GM12878 (cell line): ENCODE measurements at regions not wholly inside any gene's neighbourhood (a gene's known extent, or its start where the extent isn't known, plus 50 kb on each side); places are given as distances from the start of the nearest gene placed in this dataset.

Source experiments
- ATAC-seq: fragments of 200-7000 bp; cut with Tn5 transposase; 3 replicates; pipeline ENCODE4 v1.9.1; 2020; ENCODE audit warnings: mild to moderate bottlenecking, moderate library complexity
- BruUV-seq: library from RNA; stranded (reverse); fragments of 400-500 nt; replicated peaks from 2 replicates; lab custom pipeline; 2021; lab: Mats Ljungman, UMichigan
- CTCF ChIA-PET: fragments of 300-600 bp; sonication (Branson Sonifier 250); formaldehyde crosslinking; extraction: SDS; loops from one replicate; lab custom pipeline; 2021; ENCODE audit warnings: inconsistent platforms; lab: Yijun Ruan, JAX
- POLR2A ChIA-PET: fragments of 350-600 bp; formaldehyde crosslinking; extraction: SDS; loops from one replicate; lab custom pipeline; 2021; ENCODE audit warnings: inconsistent platforms; lab: Charles Lee
- RAD21 ChIA-PET: fragments of 300-600 bp; sonication (Branson Sonifier 250); formaldehyde crosslinking; loops from one replicate; lab custom pipeline; 2023; ENCODE audit warnings: antibody characterized with exemption; ENCODE audit not compliant: unreplicated experiment; lab: Charles Lee
- SMC1A ChIA-PET: fragments of 300-600 bp; sonication (Branson Sonifier 250); formaldehyde crosslinking; loops from one replicate; lab custom pipeline; 2023; ENCODE audit not compliant: unreplicated experiment, uncharacterized antibody; lab: Charles Lee
- DNase-seq: peaks from one replicate; pipeline ENCODE4 v3.0.0-alpha.2; 2011; ENCODE audit warnings: low read depth, low spot score
- FAIRE-seq: peaks from 3 replicates; lab custom pipeline; 2011; peaks lifted over from hg19 to GRCh38; lab: Jason Lieb, UNC
- H2AFZ ChIP-seq: 2 replicates; pipeline ENCODE4 v1.6.0; 2011; ENCODE audit warnings: low read depth, low read length, control low read depth; ENCODE audit not compliant: control insufficient read depth
- H3K27ac ChIP-seq: 2 replicates; pipeline ENCODE4 v1.5.1; 2011; ENCODE audit warnings: control low read depth; ENCODE audit not compliant: control insufficient read depth, insufficient read depth
- H3K27me3 ChIP-seq, 2 experiments: replicated peaks in 1 of 2; 2 replicates each; pipeline versions ENCODE4 v1.6.0 to v1.6.1; 2011; ENCODE audit warnings: low read length in 1 of 2; ENCODE audit not compliant: control insufficient read depth in 2 of 2, insufficient read depth in 2 of 2
- H3K36me3 ChIP-seq, 2 experiments: 2 replicates each; pipeline ENCODE4 v1.5.1; 2011; ENCODE audit warnings: low read length in 1 of 2; ENCODE audit not compliant: control insufficient read depth in 2 of 2, insufficient read depth in 2 of 2
- H3K4me1 ChIP-seq: 2 replicates; pipeline ENCODE4 v1.6.1; 2011; ENCODE audit warnings: mild to moderate bottlenecking, low read length, moderate library complexity, mixed read lengths; ENCODE audit not compliant: control insufficient read depth, insufficient read depth
- H3K4me2 ChIP-seq: 2 replicates; pipeline ENCODE4 v1.6.0; 2011; ENCODE audit warnings: control low read depth; ENCODE audit not compliant: control insufficient read depth, insufficient read depth
- H3K4me3 ChIP-seq: fragments of 200-600 bp; sonication (generic); 2 replicates; pipeline ENCODE4 v1.5.1; 2016
- H3K79me2 ChIP-seq: 2 replicates; pipeline ENCODE4 v1.6.0; 2011; ENCODE audit warnings: low read length; ENCODE audit not compliant: control insufficient read depth, insufficient read depth
- H3K9ac ChIP-seq: 2 replicates; pipeline ENCODE4 v1.8.0; 2011; ENCODE audit warnings: low read length, control low read depth, mixed read lengths; ENCODE audit not compliant: control insufficient read depth, insufficient read depth
- H3K9me3 ChIP-seq: replicated peaks from 3 replicates; pipeline ENCODE4 v1.5.1; 2011; ENCODE audit warnings: mild to moderate bottlenecking, low read length; ENCODE audit not compliant: control insufficient read depth, insufficient read depth
- H4K20me1 ChIP-seq: 2 replicates; pipeline ENCODE4 v1.6.0; 2011; ENCODE audit not compliant: control insufficient read depth, insufficient read depth
- BACH1 ChIP-seq: fragments of 450-650 bp; IDR thresholded peaks from 2 replicates; pipeline ENCODE4 v1.6.1; 2017; ENCODE audit warnings: mild to moderate bottlenecking, borderline replicate concordance
- BCL3 ChIP-seq: IDR thresholded peaks from 2 replicates; pipeline ENCODE4 v1.6.1; 2011; ENCODE audit warnings: borderline replicate concordance, low read depth, mild to moderate bottlenecking, moderate library complexity, low read length; ENCODE audit not compliant: insufficient read depth, poor library complexity, severe bottlenecking
- CEBPB ChIP-seq, 2 experiments: fragments of 150-350 bp in 1 of 2; IDR thresholded peaks; 2 replicates each; pipeline ENCODE4 v1.6.1; 2012 to 2014; ENCODE audit warnings: low read depth in 2 of 2, low read length in 2 of 2, borderline replicate concordance in 1 of 2, inconsistent platforms in 1 of 2
- CTCF ChIP-seq, 3 experiments: IDR thresholded peaks in 2 of 3; conservative IDR thresholded peaks in 1 of 3; 2 replicates each; pipeline ENCODE4 v1.5.1; 2011; ENCODE audit warnings: low read depth in 3 of 3, low read length in 3 of 3, mild to moderate bottlenecking in 3 of 3, control low read depth in 2 of 3, moderate library complexity in 2 of 3, inconsistent platforms in 1 of 3, mixed read lengths in 1 of 3; ENCODE audit not compliant: control insufficient read depth in 2 of 3, insufficient read depth in 1 of 3; ENCODE audit errors: extremely low read depth in 1 of 3
- CUX1 ChIP-seq: IDR thresholded peaks from 2 replicates; pipeline ENCODE4 v1.6.1; 2012; ENCODE audit warnings: improper control_type of control experiment, low read depth, low read length; ENCODE audit not compliant: insufficient replicate concordance
- ETV6 ChIP-seq, 2 experiments: fragments of 450-650 bp in 1 of 2; IDR thresholded peaks in 1 of 2; conservative IDR thresholded peaks in 1 of 2; 2 replicates each; pipeline ENCODE4 v1.6.1; 2014; ENCODE audit warnings: antibody characterized with exemption in 1 of 2, borderline replicate concordance in 1 of 2, low read depth in 1 of 2, mild to moderate bottlenecking in 1 of 2, moderate library complexity in 1 of 2
- GABPA ChIP-seq: IDR thresholded peaks from 2 replicates; pipeline ENCODE4 v1.6.1; 2014; ENCODE audit warnings: antibody characterized with exemption, low read depth, mild to moderate bottlenecking, inconsistent platforms
- HDGF ChIP-seq: fragments of 450-650 bp; IDR thresholded peaks from 2 replicates; pipeline ENCODE4 v1.6.1; 2016; ENCODE audit warnings: antibody characterized with exemption
- KLF5 ChIP-seq: fragments of 450-650 bp; IDR thresholded peaks from 2 replicates; pipeline ENCODE4 v1.6.1; 2014; ENCODE audit warnings: mild to moderate bottlenecking; ENCODE audit not compliant: partially characterized antibody
- PKNOX1 ChIP-seq: fragments of 450-650 bp; IDR thresholded peaks from 2 replicates; pipeline ENCODE4 v1.6.1; 2016; ENCODE audit warnings: mild to moderate bottlenecking
- RELA ChIP-seq: fragments of 450-650 bp; IDR thresholded peaks from 2 replicates; pipeline ENCODE4 v1.8.0; 2014; ENCODE audit warnings: borderline replicate concordance; ENCODE audit not compliant: partially characterized antibody
- TAF1 ChIP-seq: IDR thresholded peaks from 2 replicates; pipeline ENCODE4 v1.6.1; 2011; ENCODE audit warnings: mild to moderate bottlenecking, low read depth, low read length, borderline replicate concordance
- ZNF24 ChIP-seq: fragments of 450-650 bp; IDR thresholded peaks from 2 replicates; pipeline ENCODE4 v1.6.1; 2017; ENCODE audit warnings: antibody characterized with exemption, mild to moderate bottlenecking
- ZNF274 ChIP-seq: IDR thresholded peaks from one replicate; pipeline ENCODE4 v1.8.0; 2011; ENCODE audit not compliant: insufficient read length, insufficient read depth
- WGBS: methylation state at CpG from one replicate; pipeline ENCODE4 v1.1.6; 2016; ENCODE audit warnings: low lambda C conversion rate; ENCODE audit not compliant: insufficient replicate concordance, insufficient coverage; ENCODE audit errors: missing lambda C conversion rate; 5-methylcytosine and 5-hydroxymethylcytosine counted together
- in situ Hi-C: fragments of 300-500 bp; cut with MboI; formaldehyde crosslinking; loops from 9 replicates; pipeline ENCODE4 v1.14.3; 2018; ENCODE audit warnings: mixed read lengths
- intact Hi-C: fragments of 100-400 bp; cut with micrococcal nuclease; formaldehyde crosslinking; loops from one replicate; pipeline ENCODE4 v1.14.2; 2022; ENCODE audit not compliant: unreplicated experiment

- Histone ChIP-seq H3K9me3 (no peaks in the 10 kb centered on the region), H3K4me1 (no peaks in the 10 kb centered on the region), H3K27me3 (no peaks in the 10 kb centered on the region), H3K4me2 (no peak overlapping the region), H2AFZ (no peak overlapping the region), H3K9ac (no peak overlapping the region), H3K36me3 (no peaks in the 10 kb centered on the region), H3K4me3 (no peak overlapping the region), H4K20me1 (no peaks in the 10 kb centered on the region), H3K79me2 (no peaks in the 10 kb centered on the region), H3K27ac (no peak overlapping the region)
- FAIRE-seq: no peak
- ChIA-PET POLR2A (no interaction called here), SMC1A (no interaction called here), CTCF (no interaction called here), RAD21 (no interaction called here)
- 29% methylated on average over 2 of the region's 2 CpGs for WGBS
- in situ Hi-C loops: no loop called here
- intact Hi-C loops: no loop called here
- DNase-seq: no peak
- no peak for ATAC-seq
- BruUV-seq: no TSS peak
- TF ChIP-seq CTCF (IDR thresholded peaks at IDR 0.05 in 2 of 3, conservative IDR thresholded peaks at IDR 0.05 in 1 of 3; ENCODE audit: control insufficient read depth in 2 of 3, extremely low read depth in 1 of 3, insufficient read depth in 1 of 3, low read depth in 3 of 3, low read length in 3 of 3): no peak
- TF ChIP-seq RELA: no peak
- TF ChIP-seq CEBPB (IDR thresholded peaks at IDR 0.05; ENCODE audit: borderline replicate concordance in 1 of 2, low read depth in 2 of 2, low read length in 2 of 2): no peak
- TF ChIP-seq BCL3: no peak
- TF ChIP-seq ZNF274: no peak
- no peak for TF ChIP-seq GABPA
- no peak for TF ChIP-seq BACH1
- TF ChIP-seq HDGF: no peak
- no peak for TF ChIP-seq CUX1
- no peak for TF ChIP-seq ZNF24
- TF ChIP-seq TAF1: no peak
- TF ChIP-seq PKNOX1: no peak
- no peak for TF ChIP-seq ETV6 (conservative IDR thresholded peaks at IDR 0.05 in 1 of 2, IDR thresholded peaks at IDR 0.05 in 1 of 2; ENCODE audit: borderline replicate concordance in 1 of 2, low read depth in 1 of 2)
- TF ChIP-seq KLF5: no peak
Measured at GRCh38 chr11:28596816-28597215, 488.6 kb downstream of the METTL15 start.
